RWPE2 (cell line): ENCODE measurements at regions not wholly inside any gene's neighbourhood (a gene's known extent, or its start where the extent isn't known, plus 50 kb on each side); places are given as distances from the start of the nearest gene placed in this dataset.

Experiments
- ATAC-seq: fragments of 200-7000 bp; cut with Tn5 transposase; 3 replicates; pipeline ENCODE4 v1.9.1; 2021; ENCODE audit warnings: low read depth
- DNase-seq: peaks from one replicate; pipeline ENCODE4 v3.0.0-alpha.2; 2020; ENCODE audit warnings: low spot score
- H3K27ac ChIP-seq: fragments of 450-650 bp; 2 replicates; pipeline ENCODE4 v1.5.1; 2017; ENCODE audit warnings: mild to moderate bottlenecking; ENCODE audit not compliant: poor library complexity, severe bottlenecking
- H3K27me3 ChIP-seq: fragments of 250-450 bp; sonication (Bioruptor Pico); 2 replicates; pipeline ENCODE4 v1.5.1; 2021; ENCODE audit warnings: mild to moderate bottlenecking, moderate library complexity; ENCODE audit not compliant: insufficient read depth, poor library complexity, severe bottlenecking
- H3K36me3 ChIP-seq: fragments of 250-450 bp; sonication (Bioruptor Pico); 2 replicates; pipeline ENCODE4 v1.5.1; 2020; ENCODE audit warnings: low read depth, mild to moderate bottlenecking, moderate library complexity
- H3K4me1 ChIP-seq: fragments of 250-450 bp; sonication (Bioruptor Pico); 2 replicates; pipeline ENCODE4 v1.5.1; 2021; ENCODE audit warnings: mild to moderate bottlenecking, moderate library complexity; ENCODE audit not compliant: insufficient read depth, poor library complexity, severe bottlenecking
- H3K4me3 ChIP-seq: fragments of 250-450 bp; sonication (Bioruptor Pico); 2 replicates; pipeline ENCODE4 v1.5.1; 2021; ENCODE audit warnings: mild to moderate bottlenecking, moderate library complexity; ENCODE audit not compliant: severe bottlenecking
- H3K9me3 ChIP-seq: fragments of 250-450 bp; sonication (Bioruptor Pico); 2 replicates; pipeline ENCODE4 v1.5.1; 2021; ENCODE audit warnings: mild to moderate bottlenecking, moderate library complexity; ENCODE audit not compliant: severe bottlenecking
- TF ChIP-seq, protein P1 (sequence below): fragments of 450-650 bp; IDR thresholded peaks from one replicate; pipeline ENCODE4 v1.5.1; 2017; ENCODE audit warnings: mild to moderate bottlenecking, moderate library complexity; ENCODE audit not compliant: poor library complexity, severe bottlenecking

DNA sequence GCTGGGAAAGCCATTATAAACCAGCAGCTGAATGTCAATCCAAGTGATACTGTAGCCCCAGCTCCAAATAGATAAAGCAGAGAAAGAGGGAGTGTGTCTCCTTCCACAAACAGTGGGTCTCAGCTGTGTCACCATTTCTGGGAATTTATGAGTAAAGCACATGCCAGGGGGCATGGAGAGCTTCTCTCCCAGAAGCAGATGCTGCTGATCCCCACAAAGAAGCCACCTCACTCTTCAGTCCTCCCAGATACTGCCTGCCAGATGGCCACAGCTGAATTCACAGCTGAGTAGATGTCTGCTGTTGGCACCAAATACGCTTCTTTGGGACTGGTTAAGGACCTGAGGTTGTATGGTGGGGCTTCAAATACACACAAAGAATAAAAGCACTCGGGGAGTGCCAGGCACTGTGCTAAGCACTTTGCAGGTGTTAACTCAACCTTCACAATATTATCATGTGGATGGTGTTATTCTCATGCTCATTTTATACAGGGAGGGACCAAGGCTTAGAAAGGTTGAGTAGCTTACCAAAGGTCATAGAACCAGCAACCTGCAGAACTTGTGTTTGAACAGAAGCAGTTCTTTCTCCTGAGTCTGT lies 298.3 kb downstream of the CDH11 start:
- Histone ChIP-seq H3K9me3 (no peaks in the 10 kb centered on the region), H3K4me3 (no peak overlapping the region), H3K36me3 (no peaks in the 10 kb centered on the region), H3K27me3 (no peaks in the 10 kb centered on the region), H3K27ac (no peak overlapping the region), H3K4me1 (no peaks in the 10 kb centered on the region)
- TF ChIP-seq, protein P1, sequence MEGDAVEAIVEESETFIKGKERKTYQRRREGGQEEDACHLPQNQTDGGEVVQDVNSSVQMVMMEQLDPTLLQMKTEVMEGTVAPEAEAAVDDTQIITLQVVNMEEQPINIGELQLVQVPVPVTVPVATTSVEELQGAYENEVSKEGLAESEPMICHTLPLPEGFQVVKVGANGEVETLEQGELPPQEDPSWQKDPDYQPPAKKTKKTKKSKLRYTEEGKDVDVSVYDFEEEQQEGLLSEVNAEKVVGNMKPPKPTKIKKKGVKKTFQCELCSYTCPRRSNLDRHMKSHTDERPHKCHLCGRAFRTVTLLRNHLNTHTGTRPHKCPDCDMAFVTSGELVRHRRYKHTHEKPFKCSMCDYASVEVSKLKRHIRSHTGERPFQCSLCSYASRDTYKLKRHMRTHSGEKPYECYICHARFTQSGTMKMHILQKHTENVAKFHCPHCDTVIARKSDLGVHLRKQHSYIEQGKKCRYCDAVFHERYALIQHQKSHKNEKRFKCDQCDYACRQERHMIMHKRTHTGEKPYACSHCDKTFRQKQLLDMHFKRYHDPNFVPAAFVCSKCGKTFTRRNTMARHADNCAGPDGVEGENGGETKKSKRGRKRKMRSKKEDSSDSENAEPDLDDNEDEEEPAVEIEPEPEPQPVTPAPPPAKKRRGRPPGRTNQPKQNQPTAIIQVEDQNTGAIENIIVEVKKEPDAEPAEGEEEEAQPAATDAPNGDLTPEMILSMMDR, result no peak
- ATAC-seq, result no peak
- DNase-seq, result no peak

DNA sequence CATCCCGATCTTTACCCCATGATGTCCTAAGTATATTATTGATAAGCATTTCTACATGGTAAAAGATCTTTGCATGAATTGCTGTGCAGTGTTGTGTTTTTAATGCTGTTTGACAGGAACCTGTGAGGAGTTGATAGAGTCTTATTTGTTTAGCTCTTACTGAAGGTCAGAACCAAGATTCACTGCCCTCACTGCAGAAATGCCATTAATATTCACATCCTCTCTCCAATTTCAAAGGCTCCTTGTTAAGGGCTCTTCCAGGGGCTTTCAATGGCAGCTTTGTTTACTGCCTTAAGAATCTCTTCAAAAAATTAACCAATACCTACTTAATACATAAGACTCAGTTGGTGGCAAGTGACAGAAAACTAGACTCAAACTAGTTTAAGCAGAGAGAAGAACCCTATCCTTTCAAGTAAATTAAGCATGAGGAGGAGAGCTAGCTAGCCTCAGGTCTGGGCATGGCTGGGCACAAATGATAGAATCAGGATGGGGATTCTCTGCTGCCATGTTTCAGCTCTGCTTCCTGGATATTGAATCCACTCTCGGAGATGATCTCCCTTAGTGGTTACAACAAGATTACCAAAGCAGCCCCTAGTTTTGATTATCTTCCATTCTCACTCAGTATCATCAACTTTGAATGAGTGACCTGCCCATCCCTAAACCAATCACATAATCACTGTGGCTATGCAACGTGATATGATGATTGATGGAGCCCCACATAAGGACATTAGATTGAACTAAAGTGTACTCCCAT lies 311.8 kb downstream of the CDH11 start:
- H3K27ac ChIP-seq, result no peak overlapping the region
- DNase-seq (no peak), ATAC-seq (no peak)
- TF ChIP-seq, protein P1, result no peak
- H3K4me3 ChIP-seq, result no peak overlapping the region
- no peaks in the 10 kb centered on the region for H3K36me3 ChIP-seq
- H3K4me1 ChIP-seq, result no peaks in the 10 kb centered on the region
- H3K27me3 ChIP-seq, result peaks cover 4% of the 10 kb centered on the region
- no peaks in the 10 kb centered on the region for H3K9me3 ChIP-seq

DNA sequence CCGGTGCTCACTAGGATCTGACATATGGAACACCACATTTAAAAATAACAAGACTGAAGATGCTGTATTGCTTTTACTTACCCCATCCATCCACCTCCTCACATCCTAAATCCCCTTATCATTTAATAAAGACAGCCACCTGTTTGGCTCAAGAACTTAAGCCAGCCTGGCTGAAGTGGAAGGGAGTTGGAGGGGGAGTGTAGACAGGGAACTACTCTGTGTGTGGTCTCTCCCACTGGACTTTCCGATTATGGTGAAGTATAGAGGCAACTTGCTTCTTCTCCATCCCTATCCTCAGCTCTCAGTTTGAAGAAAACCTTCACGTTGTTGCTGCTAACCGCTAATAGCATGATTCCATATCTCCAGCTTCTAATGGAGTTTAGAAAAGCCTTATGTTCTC lies 313.4 kb downstream of the CDH11 start:
- TF ChIP-seq, protein P1, result no peak
- H3K4me3 ChIP-seq, result no peak overlapping the region
- H3K9me3 ChIP-seq, result no peaks in the 10 kb centered on the region
- H3K36me3 ChIP-seq, result no peaks in the 10 kb centered on the region
- H3K27me3 ChIP-seq, result peaks cover 4% of the 10 kb centered on the region
- H3K4me1 ChIP-seq, result no peaks in the 10 kb centered on the region
- ATAC-seq (no peak), DNase-seq (no peak)
- H3K27ac ChIP-seq, result no peak overlapping the region

DNA sequence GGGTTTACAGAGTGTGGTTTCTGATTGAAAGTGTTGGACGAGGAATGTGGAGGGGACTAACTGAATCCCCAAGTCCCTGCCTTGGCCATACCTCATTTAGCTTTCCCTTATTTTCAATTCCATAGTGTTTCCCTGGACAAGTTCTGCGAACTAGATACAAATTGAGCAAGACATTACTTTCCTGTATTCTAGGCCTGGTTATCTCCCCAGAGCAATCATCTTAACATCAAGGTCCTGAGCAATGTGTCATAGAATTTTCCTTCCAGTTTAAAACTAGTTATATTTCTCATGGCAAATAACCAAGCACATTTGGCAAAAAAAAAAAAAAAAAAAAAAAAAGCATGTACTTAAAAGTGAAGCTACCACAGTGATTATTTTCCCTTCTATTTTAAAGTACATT lies 330.1 kb downstream of the CDH11 start:
- ATAC-seq (no peak), DNase-seq (no peak)
- Histone ChIP-seq H3K4me1 (no peaks in the 10 kb centered on the region), H3K36me3 (no peaks in the 10 kb centered on the region), H3K9me3 (no peaks in the 10 kb centered on the region), H3K27me3 (no peaks in the 10 kb centered on the region), H3K27ac (no peak overlapping the region), H3K4me3 (no peak overlapping the region)
- TF ChIP-seq, protein P1, result no peak

DNA sequence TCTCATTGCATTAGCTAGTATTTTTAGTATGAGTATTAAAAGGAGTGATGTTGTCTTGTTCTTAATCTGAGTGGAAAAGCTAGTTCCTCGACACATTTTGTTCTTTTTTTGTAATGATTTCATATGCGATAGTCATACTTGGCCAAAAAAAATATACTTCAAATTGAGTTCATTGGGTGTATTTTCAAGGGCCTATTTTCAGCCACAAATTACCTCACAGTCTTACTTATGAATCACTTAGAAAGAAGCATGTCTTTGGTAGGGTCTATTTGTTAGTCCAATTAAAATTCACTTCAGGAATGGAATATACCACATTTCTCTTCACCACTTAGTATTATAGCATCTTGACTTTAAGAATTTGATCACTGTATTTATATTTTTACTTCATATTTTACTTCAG lies 337.2 kb downstream of the CDH11 start:
- no peak overlapping the region for H3K27ac ChIP-seq
- no peak for DNase-seq
- TF ChIP-seq, protein P1, result no peak
- H3K27me3 ChIP-seq, result peaks cover 14% of the 10 kb centered on the region
- no peaks in the 10 kb centered on the region for H3K4me1 ChIP-seq
- ATAC-seq, result no peak
- H3K9me3 ChIP-seq, result no peaks in the 10 kb centered on the region
- no peaks in the 10 kb centered on the region for H3K36me3 ChIP-seq
- H3K4me3 ChIP-seq, result no peak overlapping the region
